Body of pancreas (tissue), 4 donors: ENCODE measurements at regions not wholly inside any gene's neighbourhood (a gene's known extent, or its start where the extent isn't known, plus 50 kb on each side); places are given as distances from the start of the nearest gene placed in this dataset.

Source experiments
- CTCF ChIP-seq, 7 experiments: fragments of 450-650 bp in 4 of 7; fragments of 200-600 bp in 3 of 7; sonication (generic) in 3 of 7; IDR thresholded peaks; one replicate each; pipeline ENCODE4 v1.5.1; 2016 to 2019; ENCODE audit warnings: antibody characterized with exemption in 7 of 7
- POLR2A ChIP-seq, 3 donors: fragments of 450-650 bp; IDR thresholded peaks; one replicate each; pipeline ENCODE4 v1.6.1; 2016; ENCODE audit warnings: antibody characterized with exemption in 3 of 3, mild to moderate bottlenecking in 2 of 3

DNA sequence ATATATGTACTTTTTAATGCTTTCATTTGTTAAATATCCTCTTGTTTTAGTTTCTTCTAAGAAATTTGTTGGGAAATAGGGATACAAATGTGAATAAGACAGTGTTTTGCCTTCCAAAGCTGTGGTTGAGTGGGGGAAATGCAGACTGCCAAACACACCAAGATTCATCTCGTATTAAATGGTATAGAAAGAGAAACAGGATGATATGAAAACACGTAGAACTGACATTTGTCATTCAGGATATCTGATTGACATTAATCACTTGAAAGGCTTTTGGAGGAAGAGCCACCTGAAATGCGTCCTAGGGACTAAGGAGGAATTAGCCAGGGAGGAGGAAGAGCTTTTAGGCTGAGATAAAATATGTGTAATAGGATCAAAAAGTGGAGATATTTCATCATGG is 287.4 kb upstream of the SEMA3C start:
- no peak for TF ChIP-seq POLR2A (IDR thresholded peaks at IDR 0.05)
- TF ChIP-seq CTCF (IDR thresholded peaks at IDR 0.05): no peak
